ENCODE measurements at regions not wholly inside any gene's neighbourhood (a gene's known extent, or its start where the extent isn't known, plus 50 kb on each side); places are given as distances from the start of the nearest gene placed in this dataset.

- DNase-seq = no peak
These were observed 399.9 kb downstream of the SH3GL2 start for GRCh38 chr9:17978773-17979172.

DNA sequence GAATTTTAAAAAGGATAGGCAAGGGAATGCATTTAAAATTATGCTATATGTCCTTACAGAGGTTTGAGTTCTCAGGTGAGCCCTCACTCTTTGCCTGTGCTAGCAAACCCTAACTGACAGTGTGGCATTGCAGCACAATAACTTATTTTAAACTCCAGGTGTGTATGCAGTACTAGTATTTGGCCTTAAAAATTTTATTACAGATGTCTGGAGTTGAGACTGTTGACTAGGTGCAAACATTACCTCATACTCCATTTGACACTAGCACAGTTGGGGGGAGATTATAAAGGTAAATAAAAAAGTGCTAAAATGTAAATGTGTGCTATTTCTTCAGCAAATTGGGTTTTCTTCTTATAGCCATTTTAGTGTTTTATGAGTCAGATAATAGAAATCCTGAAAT lies 407.7 kb downstream of the SH3GL2 start:
- no peak for DNase-seq

DNA sequence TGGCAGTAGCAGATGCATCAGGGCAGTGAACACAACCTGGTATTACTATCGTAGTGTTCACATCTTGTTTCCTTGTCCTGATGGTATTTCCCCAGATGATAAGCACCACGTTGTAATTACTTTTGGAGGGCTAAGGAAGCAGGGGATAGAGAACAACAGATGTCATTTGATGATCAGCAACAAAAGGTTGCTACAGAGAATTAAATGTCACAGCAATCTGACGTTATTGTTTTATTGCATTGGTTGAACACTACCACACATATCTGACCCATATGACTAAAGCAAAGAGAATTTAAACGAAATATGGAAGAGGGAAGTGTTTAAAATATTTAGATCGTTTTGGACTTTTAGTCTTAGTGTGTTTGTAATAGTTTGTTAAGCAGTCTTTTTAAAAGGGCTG lies 408.3 kb downstream of the SH3GL2 start:
- DNase-seq = no peak

DNA sequence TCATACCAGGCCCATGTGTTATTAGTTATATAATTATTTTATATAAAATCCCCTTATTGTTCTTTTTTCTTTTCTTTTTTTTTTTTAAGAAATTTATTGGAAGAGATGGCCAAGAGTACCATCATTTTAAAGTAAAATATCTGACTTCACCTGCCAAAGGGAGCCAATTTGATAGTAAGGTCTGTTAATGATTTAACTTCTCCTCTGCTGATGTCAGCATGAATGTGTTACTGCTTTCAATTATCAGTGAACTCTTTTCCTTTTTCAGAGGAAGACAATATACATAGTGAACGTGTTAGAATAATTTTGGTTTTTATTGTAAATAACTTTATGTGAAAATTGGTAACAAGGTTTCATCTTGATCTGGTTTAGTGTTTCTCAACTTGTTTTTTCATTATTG lies 409.6 kb downstream of the SH3GL2 start:
- no peak for DNase-seq

DNA sequence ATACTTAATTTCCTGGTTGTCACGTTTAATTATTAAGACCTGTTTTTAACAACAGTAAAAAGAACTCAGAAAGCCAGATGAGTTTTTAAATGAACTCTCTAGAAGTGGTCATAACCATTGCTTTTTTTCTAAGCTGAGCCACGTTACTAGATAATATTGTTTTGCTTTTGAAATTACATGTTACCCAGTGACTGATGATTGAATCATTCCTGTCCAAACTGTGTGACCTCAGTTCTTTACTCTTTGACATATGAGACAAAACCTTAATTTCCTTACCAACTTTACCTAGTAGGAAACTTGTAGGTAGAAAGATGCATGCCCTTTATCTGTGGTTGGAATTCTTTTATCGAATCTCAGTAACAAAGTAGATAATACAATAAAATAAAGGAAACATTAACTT lies 411.7 kb downstream of the SH3GL2 start:
- DNase-seq = no peak

DNA sequence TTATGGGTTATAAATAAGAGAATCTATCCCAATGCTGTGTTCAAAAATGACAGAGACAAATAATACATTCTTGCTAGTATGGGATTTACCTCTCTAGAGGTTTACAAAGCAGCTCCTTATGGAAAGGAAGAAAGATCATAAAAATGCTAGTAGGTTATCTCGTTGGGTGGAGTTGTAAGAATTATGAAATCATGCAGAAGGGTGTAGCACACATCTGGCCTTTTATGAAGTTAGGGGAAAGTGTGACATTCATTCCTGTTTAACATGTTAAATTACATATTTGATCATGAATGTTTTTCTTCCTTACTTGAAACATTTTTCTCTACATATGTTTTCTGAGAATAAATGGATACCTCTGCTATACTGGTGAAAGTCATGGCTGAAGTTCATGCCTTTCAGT lies 414.2 kb downstream of the SH3GL2 start:
- DNase-seq = no peak

DNA sequence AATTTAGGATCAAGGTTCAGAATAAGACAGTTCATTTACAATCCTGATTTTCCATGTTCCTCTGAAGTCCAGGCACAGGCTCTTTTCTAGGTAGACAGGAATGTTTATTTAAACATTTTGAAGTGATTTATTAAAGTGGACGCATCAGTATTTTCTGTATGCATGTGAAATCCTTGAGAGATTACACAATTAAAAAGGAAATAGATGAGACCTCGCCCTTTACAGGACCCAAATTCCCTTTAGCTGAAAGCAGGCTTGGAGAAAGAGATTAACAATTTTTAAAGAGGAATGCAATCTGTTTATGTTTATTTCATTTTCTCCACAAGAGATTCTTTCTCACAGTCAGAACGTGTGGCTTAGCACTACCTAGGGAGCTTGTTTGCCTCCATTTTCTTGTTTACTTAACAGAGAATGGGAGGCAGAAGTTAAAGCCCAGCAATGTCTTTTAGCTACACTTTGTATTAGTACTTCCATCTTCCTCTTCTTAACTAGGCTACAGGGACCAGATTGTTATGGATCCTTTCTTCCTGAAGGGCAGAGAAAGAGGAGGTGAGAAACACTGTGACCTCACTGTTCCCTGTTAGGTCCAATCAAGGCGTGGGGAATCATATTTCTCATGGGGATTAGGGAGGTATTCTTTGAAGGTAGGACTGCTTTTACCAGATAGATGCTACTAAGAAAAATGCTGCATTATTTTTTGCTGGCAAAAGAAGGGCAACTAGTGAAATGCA lies 416.0 kb downstream of the SH3GL2 start:
- no peak for DNase-seq

DNA sequence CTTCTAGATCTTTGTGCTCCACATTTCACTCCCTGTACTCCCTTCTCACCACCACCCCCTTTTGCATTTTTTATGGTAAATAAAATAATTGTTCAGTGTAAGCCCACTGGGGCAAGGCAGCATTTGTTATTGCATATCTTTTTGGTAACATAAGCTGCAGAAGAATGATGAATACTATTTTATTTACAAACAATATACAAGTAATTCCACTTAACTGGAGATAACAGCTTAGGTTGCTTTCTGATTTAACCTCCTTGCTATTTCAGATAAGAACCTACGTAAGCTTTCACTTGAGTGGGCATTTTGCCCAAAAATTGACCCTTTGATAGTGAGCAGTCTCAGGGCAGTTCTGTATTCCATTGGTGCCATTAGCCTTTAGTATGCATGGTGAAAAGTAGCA lies 417.9 kb downstream of the SH3GL2 start:
- no peak for DNase-seq

DNA sequence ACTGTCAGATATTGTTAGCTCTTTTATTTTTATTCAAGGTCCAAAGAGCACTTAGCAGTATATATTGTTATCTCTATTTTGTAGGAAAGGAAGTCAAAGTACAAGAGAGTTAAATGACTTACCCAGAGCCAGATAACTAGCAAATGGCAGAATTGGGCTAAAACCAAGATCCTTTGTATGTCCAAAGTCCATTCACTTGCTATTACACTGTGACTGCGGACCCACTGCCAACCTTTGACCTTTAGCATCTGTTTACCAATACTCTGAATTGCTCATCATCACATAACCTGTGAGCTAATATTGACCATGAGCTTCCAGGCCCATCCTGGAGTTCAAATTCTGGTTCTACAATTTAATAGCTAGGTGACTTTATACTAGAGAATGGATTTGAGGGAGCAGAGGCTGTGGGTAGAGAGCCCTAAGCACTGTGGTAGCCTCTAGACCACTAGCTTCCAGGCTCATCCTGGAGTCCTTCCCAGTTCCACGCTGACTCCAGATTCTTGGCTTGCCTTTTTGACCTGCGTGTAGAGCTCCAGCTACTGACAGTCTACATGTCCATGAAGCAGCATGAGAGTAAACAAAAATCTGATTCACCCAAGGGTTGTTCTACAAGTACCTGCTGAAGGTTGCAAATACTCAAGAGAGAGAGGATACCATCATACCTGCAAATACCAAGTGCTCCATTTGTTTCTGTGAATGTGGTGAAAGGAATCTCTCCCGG lies 424.0 kb downstream of the SH3GL2 start:
- DNase-seq = no peak

- no peak for DNase-seq
These were observed 427.7 kb downstream of the SH3GL2 start for GRCh38 chr9:18006591-18006990.

GRCh38 chr9:18007621-18008020 lies 428.8 kb downstream of the SH3GL2 start:
- no peak for DNase-seq

- no peak for DNase-seq
These were observed 431.0 kb downstream of the SH3GL2 start for GRCh38 chr9:18009902-18010301.

DNA sequence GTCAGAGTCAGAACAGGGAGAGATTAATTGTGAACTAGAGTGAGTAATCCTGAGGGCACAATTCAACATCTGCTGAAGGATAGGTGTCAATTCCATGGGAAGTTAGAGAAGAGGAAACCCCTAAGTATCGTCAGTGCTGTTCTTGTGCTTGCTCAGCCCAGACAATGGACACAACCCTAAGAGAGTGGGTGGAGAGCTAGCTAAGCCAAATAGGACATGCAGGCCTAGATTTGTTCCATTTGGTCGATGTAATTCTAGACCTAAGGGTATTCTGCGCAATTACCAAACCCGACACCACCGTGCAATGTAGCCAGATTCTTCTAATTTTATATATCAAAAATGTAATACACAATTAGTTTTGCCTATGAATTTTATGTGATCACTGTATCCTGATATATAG lies 431.6 kb downstream of the SH3GL2 start:
- DNase-seq = no peak

- DNase-seq = no peak
These were observed 433.3 kb downstream of the SH3GL2 start for GRCh38 chr9:18012170-18012569.

DNA sequence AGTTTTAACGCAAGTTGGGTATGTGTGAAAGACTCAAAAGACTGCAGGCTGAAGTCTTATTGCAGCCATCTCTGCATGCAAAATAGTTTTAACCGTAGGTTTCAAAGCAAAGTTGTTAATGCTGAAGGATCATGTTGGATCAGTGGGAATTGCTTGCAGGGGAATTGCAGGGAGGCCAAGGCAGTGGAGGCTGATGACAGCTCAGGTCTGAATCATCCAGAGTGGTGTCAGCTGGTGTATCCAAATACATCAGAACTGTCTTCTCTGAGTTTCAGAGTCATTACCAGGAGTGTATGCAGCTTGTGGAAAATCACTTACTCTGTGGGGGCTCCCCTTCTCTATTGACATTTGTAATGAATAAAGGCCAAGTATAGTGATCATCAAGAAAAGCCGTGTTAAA lies 435.7 kb downstream of the SH3GL2 start:
- DNase-seq = no peak

- no peak for DNase-seq
These were observed 436.2 kb downstream of the SH3GL2 start for GRCh38 chr9:18015116-18015515.

GRCh38 chr9:18017136-18017535 lies 438.3 kb downstream of the SH3GL2 start:
- DNase-seq = no peak

DNA sequence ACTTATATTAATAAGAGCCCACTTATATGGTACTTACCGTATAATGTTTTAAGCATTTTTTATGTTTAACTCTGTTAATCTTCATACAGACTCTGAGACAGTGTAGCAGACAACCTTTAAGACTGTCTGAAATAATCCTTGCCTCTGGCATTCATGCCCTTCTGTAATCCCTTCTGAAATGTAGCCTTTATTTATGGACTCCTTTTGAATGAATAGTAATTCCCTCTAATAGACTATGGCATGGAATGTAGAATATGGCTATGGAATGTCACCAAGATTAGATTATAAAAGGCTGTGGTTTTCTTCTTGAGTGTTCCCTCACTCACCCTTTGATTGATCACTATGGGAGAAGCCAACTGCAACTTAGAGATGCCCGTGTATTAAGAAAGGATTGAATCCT lies 439.4 kb downstream of the SH3GL2 start:
- no peak for DNase-seq

DNA sequence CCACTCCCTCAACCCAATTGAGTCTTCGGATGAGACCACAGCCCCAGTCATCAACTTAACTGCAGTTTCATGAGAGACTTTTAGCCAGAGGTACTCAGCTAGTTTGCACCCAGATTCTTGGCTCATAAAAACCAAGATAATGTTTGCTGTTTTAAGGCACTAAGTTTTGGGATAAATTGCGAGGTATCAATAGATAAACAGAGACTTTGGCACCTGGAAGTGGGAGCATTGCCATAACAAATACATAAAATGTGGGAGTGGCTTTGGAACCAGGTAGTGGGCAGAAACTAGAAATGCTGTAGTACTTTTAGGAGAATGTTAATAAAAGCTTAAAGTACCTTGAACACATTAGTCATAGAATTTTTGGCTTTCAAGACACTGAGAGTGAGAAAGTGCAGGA lies 439.8 kb downstream of the SH3GL2 start:
- no peak for DNase-seq

DNA sequence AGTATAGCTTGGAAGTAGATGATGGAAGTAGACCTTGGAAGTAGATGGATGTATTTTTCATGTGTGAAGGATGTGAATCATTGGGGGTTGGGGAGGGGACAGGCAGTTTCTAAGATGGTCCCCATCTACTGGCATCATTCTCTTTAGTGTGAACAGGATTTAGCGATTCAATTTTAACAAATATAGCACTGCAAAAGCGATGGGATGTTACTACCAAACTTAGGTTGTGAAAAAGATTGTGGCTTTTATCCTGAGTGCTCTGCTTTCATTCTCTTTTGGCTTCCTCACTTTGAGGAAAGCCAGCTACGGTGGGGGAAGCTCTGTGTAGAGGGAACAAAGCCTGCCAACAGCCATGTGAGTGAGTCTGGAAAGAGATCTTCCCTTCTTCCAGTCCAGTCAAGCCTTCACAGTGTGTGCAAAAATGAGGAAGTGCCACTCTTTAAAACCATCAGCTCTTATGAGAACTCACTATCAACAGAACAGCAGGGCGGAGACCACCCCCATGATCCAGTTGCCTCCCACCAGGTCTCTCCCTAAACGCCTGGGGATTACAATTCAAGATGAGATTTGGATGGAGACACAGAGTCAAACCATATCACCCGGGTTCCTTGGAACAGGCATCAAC lies 441.4 kb downstream of the SH3GL2 start:
- DNase-seq = peak; percentile 35 to 43

DNA sequence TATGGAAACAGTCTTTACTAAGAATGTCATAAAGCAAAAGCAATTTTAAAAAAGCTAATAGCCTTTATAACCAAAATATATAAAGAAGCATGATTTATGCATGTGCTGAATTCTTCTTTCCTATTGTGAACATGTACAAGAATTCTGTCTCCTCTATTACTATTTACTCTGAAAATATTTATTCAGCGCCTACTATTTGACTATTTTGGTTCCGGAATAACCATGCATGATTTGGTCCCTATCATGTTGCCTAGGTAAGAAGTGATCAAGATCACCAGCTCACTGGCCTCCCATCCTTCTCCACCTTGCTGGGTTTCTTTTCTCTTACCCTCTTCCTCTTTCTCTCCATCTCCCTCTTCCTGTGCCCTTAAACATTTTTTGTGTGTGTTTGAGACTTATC lies 443.8 kb downstream of the SH3GL2 start:
- no peak for DNase-seq

DNA sequence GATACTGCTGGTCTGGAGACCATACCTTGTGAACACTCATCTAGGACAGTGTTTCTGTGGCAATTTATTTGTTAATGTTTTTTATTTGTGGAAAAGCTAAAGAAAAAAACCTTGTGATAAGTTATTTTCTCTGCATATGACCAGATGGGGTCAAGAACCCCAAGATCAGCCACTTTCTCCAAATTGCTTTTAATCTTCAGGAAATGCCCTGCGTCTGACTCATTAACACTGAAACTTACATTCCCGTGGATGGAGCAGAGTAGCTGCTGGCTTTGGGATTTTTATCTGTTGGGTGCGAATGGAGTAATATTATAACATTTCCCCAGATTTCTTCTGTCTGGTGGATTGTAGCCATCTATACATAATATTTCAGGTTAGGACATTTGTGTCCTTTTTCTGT lies 444.5 kb downstream of the SH3GL2 start:
- no peak for DNase-seq

DNA sequence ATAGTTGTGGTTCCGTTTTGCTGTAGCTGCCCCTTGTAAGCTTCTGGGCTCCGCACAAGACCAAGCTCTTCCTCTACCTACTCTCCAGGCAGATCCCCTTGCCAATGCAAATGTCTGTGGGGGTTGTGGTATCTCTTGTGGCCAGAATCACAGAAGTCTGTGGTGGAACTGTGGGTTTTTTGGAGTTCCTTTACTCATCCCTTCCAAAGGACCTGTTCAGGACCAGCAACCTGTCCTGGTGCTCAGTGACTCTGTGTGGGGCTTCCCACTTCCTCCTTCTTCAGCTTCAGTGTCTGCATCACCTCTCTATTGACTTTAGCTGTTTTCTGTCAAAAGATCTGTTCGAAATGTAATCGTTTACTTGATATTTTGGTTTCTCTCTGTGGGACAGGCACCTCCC lies 441.3 kb upstream of the ADAMTSL1 start:
- DNase-seq = no peak

GRCh38 chr9:18036422-18037187 lies 437.3 kb upstream of the ADAMTSL1 start:
- no peak for DNase-seq
